OCI-LY1 (cell line): ENCODE measurements at regions not wholly inside any gene's neighbourhood (a gene's known extent, or its start where the extent isn't known, plus 50 kb on each side); places are given as distances from the start of the nearest gene placed in this dataset.

Experiments
- CTCF ChIP-seq: fragments of 200-600 bp; sonication (generic), shearing (Covaris generic); IDR thresholded peaks from 2 replicates; pipeline ENCODE4 v1.5.1; 2017; ENCODE audit warnings: mild to moderate bottlenecking, antibody characterized with exemption, low read length, moderate library complexity, mixed read lengths
- EZH2 ChIP-seq: fragments of 200-600 bp; sonication (generic), shearing (Covaris generic); IDR thresholded peaks from 2 replicates; pipeline ENCODE4 v1.8.0; 2017; ENCODE audit warnings: borderline replicate concordance, mixed run types, mild to moderate bottlenecking, antibody characterized with exemption, low read length, moderate library complexity, mixed read lengths

- no peak for TF ChIP-seq CTCF
- TF ChIP-seq EZH2 = no peak
Measured at GRCh38 chr1:5428351-5428750, 563.9 kb downstream of the NPHP4 start.
